Hematopoietic multipotent progenitor cell treated with erythropoietin and hydrocortisone succinate and interleukin-3 and kit ligand, for 6 days (in vitro differentiated cells): ENCODE measurements at regions not wholly inside any gene's neighbourhood (a gene's known extent, or its start where the extent isn't known, plus 50 kb on each side); places are given as distances from the start of the nearest gene placed in this dataset.

Experiments
- DNase-seq: peaks from one replicate; pipeline ENCODE4 v3.0.0-alpha.2; 2015

DNA sequence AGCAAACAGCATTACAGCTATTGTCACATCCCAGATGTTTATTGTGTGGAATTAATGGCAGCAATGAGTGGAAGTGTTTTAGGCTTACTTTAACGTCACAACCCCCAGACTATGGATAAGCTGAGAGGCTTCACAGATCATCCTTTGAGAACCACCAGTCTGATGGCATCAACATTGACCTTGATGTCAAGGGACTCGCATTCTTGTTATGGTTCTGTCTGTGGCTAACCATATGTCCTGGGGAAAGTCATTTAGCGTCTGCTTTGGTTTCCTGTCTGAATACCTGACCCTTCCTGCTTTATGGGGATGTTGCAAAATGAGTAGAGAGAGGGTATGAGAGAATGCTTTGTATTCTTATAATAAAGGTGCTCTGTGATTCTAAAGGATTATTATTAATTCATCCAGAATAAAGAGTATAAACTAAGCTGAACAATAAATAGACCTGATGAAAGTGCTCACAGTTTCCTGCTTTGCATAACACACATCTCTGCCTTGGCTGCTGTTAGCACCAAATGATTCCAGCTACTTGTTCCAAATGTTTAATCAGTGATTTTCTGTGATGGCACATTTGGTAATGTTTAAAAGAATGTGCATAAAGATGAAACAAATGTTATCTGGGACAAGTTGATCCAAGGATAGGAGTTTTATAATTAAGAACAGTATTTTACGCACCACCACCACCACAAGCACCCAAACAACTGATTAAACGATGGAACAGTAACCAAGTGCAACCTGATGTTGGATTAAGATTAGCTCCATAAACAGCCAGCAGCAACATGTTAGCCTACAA lies 116.9 kb upstream of the LRIG3 start:
- DNase-seq: no peak

DNA sequence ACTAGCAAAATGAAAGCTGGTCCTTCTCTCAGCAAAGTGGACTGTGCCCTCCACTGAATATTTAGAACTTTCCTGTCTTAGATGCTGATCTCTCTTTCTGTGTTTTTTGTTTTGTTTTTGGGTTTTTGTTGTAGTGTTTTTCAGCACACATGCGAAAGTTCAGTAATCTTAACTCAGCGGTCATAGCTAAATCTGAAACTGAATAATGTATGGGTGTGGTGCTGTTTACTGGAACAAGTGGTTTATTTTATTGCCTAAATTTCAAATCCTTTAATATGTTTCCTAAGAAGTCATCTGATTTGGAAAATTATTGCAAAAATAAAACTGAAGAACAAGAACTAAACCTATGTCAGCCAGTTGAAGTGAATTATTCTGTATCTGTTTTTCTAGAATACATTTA lies 116.0 kb upstream of the LRIG3 start:
- no peak for DNase-seq

DNA sequence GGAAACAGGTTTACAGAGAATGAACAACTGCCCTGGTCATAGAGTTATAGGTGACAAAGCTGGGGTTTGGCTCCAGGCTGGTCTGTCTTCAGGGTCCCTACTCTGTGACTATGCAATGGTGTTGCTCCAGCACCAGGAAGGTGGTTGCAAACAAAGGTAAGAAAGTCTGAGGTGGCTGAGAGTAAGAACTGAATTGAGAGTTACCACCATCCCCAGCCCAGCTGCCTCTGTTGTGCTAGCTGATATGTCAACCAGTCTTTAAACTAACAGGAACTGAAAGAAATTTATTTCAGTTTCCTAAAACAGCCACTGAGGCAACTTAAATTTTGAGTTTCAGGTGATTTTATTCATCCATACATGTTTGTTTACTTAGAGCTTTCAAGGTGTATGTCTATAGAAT lies 111.0 kb upstream of the LRIG3 start:
- no peak for DNase-seq

DNA sequence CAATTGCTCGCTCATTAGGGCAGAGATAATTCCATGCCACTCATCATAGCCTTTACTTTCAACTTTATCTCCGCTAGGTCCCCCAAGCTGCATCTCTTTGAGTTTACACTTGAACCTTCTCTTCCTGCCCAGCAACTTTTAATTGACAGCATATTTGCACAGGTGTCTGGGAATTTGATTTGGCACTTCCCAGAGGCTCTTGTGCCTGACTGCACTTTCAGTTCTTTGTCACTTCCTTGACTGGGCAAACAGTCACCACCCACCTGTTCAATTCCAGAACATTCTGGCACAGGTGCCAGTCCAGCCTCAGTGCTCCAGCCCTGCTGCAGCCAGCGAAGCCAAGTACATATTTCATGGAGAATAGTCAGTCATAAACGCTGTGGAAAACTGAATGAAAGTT lies 110.1 kb upstream of the LRIG3 start:
- DNase-seq: no peak

GRCh38 chr12:59027199-59027598 lies 106.9 kb upstream of the LRIG3 start:
- no peak for DNase-seq

- no peak for DNase-seq
These were observed 103.6 kb upstream of the LRIG3 start for GRCh38 chr12:59023861-59024424.

DNA sequence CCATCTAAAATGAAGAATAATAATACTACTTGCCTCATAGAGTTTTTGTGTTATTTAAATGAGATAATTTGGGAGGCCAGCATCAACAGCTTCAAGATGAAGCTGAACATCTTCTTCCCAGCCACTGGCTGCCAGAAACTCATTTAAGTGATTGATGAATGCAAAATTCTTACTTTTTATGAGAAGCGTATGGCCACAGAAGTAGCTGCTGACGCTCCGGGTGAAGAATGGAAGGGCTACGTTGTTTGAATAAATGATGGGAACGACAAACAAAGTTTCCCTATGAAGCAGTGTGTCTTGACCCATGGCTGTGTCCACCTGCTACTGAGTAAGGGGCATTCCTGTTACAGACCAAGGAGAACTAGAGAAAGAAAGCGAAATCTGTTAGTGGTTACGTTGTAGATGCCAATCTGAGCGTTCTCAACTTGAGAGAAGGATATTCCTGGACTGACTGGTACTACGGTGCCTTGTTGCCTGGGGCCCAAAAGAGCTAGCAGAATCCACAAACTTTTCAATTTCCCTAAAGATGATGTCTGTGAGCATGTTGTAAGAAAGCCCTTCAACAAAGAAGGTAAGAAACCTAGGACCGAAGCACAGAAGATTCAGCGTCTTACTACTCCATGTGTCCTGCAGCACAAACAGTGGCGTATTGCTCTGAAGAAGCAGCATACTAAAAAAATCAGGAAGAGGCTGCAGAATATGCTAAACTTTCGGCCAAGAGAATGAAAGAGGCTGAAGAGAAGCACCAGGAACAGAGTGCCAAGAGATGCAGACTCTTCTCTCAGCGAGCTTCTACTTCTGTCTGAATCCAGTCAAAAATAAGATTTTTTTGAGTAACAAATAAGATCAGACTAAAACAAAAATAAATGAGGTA lies 100.0 kb upstream of the LRIG3 start:
- DNase-seq: no peak

DNA sequence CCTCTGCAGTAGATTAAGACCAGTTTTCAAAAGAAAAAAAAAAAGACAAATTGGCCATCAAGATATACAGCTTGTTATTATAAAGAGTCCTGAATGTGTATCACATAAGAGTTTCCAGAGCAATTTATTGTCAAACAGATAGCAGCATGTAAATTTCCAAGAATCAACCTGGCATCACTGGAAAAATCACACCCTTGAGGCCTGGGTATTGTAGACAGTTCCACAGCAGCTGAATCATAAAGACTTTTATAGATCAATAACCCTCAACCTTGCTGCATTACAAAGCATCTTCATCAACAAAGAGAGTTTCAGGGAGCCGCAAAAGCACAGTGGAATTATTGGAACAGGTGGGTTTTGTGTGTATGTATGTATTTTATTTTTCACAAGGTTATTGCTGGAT lies 94.6 kb upstream of the LRIG3 start:
- no peak for DNase-seq

- no peak for DNase-seq
These were observed 90.6 kb upstream of the LRIG3 start for GRCh38 chr12:59010941-59011340.

- DNase-seq: no peak
These were observed 89.8 kb upstream of the LRIG3 start for GRCh38 chr12:59010118-59010517.

- DNase-seq: no peak
These were observed 87.3 kb upstream of the LRIG3 start for GRCh38 chr12:59007620-59008019.

GRCh38 chr12:59005193-59005955 lies 85.1 kb upstream of the LRIG3 start:
- no peak for DNase-seq

DNA sequence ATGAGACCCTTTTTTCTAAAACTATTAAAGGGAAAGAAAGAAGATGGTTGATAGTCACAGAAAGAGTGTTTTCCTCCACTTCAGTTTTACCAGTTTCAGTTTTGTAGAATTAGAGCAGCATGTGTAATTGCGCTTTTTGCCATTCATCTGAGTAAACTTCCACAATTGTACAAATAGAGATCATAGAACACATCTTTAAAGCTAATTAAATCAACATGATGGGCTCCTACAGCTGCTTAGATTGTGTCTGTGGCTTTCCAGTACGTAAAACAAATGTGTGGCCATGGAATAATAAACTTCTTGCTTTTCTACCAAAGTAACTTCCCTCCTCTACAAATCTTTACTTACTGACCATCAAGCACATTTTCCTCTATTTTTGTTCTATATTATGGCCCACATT lies 84.2 kb upstream of the LRIG3 start:
- DNase-seq: no peak

GRCh38 chr12:58995666-58996363 lies 75.5 kb upstream of the LRIG3 start:
- no peak for DNase-seq

- no peak for DNase-seq
These were observed 68.5 kb upstream of the LRIG3 start for GRCh38 chr12:58988643-58989344.

DNA sequence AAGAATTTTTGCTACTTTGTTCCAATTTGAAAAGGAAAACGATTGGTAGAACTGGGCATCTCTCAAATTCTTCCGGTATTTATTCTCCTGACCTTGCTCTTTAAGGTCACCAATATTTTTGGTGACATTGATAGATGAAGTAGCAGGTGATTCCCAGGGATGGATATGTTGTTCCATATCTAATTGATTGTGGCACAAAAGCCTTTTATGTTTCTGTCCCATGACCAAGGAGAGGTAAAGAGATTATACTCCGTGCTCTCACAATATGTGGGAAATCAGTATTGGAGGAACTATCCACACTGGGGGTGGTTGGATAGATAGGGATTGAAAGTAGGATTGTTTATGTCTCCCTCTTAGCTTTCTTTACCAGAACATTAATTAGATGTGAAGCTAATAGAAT lies 61.7 kb upstream of the LRIG3 start:
- DNase-seq: no peak

GRCh38 chr12:58980768-58981167 lies 60.5 kb upstream of the LRIG3 start:
- no peak for DNase-seq

DNA sequence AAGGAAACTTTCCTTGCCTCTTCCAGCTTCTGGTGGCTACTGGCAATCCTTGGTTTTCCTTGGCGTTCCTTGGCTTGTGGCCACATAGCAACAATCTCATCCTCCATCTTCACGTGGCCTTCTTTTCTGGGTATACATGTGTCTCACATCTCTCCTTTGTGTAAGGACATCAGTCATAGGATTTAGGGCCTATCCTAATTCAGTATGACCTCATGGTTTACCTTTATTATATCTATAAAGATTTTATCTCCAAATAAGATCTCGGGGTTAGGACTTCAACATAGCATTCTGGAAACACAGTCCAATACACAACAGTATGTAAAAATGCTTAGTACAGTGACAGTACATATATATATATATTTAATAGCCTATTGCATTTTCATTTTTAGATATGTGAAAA lies 58.4 kb upstream of the LRIG3 start:
- DNase-seq: no peak

DNA sequence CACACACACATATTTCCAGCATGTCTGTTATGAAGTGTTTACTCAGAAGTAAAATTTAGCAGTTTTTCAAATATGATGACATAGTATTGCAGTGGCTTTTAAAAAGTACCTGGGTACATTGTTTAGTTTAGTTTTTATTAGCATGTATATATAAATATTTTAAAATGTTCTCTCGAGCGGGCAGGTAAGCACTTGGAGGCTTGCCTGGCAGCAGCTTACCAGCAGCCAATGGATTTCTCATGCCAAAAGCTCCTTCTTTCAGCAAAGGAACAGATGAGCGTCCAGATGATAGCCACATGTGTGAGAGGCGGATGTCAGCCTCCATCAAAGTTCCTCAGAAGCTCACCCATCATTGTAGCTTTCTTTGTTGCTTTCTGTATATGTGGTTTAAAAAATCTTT lies 57.2 kb upstream of the LRIG3 start:
- DNase-seq: no peak

DNA sequence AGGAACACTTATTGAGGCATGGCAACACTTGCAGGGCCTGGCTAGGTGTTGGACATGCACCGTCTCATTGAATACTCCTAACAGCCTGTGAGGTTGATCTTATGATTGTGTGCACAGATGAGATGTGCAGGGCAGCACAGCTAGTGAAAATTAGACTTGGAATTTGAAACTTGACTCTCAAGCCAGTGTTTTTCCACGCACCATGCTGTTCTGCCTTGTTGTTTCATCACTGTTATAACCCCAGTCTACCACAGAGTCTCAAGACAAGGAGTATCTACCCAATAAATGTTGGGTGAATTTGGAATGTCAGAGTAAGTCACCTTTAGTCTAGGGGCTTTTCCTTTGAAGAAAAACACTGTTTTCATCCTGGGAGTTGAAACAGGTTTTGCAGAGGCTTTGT lies 55.8 kb upstream of the LRIG3 start:
- no peak for DNase-seq
